ENCODE measurements at regions not wholly inside any gene's neighbourhood (a gene's known extent, or its start where the extent isn't known, plus 50 kb on each side); places are given as distances from the start of the nearest gene placed in this dataset.

- no peak for DNase-seq
- H3K27ac ChIP-seq (replicated peaks), result no peak overlapping the region
- no peaks in the 10 kb centered on the region for H3K36me3 ChIP-seq
- intact Hi-C loops (cut with micrococcal nuclease), result no loop called here
- H3K9me3 ChIP-seq (replicated peaks), result no peaks in the 10 kb centered on the region
- peaks cover 84% of the 10 kb centered on the region for H3K27me3 ChIP-seq (ENCODE audit: low read depth)
- no peaks in the 10 kb centered on the region for H3K4me1 ChIP-seq
- TF ChIP-seq, protein P1, sequence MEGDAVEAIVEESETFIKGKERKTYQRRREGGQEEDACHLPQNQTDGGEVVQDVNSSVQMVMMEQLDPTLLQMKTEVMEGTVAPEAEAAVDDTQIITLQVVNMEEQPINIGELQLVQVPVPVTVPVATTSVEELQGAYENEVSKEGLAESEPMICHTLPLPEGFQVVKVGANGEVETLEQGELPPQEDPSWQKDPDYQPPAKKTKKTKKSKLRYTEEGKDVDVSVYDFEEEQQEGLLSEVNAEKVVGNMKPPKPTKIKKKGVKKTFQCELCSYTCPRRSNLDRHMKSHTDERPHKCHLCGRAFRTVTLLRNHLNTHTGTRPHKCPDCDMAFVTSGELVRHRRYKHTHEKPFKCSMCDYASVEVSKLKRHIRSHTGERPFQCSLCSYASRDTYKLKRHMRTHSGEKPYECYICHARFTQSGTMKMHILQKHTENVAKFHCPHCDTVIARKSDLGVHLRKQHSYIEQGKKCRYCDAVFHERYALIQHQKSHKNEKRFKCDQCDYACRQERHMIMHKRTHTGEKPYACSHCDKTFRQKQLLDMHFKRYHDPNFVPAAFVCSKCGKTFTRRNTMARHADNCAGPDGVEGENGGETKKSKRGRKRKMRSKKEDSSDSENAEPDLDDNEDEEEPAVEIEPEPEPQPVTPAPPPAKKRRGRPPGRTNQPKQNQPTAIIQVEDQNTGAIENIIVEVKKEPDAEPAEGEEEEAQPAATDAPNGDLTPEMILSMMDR (IDR thresholded peaks at IDR 0.05; ENCODE audit: borderline replicate concordance), result no peak
- H3K4me3 ChIP-seq, result no peak overlapping the region
Measured at GRCh38 chr12:4991373-4991772, 52.3 kb upstream of the KCNA5 start.

DNA sequence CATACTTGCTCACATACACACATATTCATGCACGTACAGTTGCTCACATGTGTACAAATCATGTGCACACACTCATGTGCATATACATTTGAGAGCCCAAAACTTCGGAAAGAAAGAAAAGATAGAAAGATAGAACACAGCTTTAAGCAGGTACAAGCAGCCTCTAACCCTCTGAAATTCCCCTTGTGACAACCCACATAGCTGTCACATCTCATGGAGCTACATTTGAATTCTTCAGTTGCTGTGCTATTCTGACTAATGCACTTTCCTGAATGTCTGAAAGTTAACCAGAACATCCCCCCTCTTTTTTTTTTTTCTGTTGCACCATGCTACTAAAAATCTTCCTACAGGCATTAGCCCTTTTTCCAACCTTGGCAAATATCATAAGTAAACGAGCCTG is 51.9 kb upstream of the KCNA5 start:
- no peaks in the 10 kb centered on the region for H3K4me1 ChIP-seq
- no peaks in the 10 kb centered on the region for H3K9me3 ChIP-seq (replicated peaks)
- intact Hi-C loops (cut with micrococcal nuclease), result no loop called here
- DNase-seq, result no peak
- TF ChIP-seq, protein P1 (IDR thresholded peaks at IDR 0.05; ENCODE audit: borderline replicate concordance), result no peak
- no peak overlapping the region for H3K27ac ChIP-seq (replicated peaks)
- H3K27me3 ChIP-seq (ENCODE audit: low read depth), result peaks cover 80% of the 10 kb centered on the region
- H3K4me3 ChIP-seq, result no peak overlapping the region
- no peaks in the 10 kb centered on the region for H3K36me3 ChIP-seq

DNA sequence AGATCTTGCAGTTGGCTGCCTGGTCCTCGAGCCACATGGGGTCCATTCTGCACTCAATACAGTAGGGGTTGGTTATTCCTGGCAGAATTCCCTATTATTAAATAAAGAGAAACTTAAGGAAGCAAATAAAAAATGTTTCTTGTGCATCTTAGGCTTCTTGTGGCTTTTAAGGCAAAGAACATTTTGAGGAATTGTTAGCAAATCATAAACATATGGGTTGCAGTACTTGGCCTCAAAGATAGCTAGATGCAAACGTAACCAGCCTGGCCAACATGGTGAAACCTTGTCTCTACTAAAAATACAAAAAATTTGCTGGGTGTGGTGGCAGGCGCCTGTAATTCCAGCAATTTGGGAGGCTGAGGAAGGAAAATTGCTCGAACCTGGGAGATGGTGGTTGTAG is 50.8 kb upstream of the KCNA5 start:
- H3K36me3 ChIP-seq, result no peaks in the 10 kb centered on the region
- H3K27ac ChIP-seq (replicated peaks), result no peak overlapping the region
- intact Hi-C loops (cut with micrococcal nuclease), result no loop called here
- DNase-seq, result no peak
- no peaks in the 10 kb centered on the region for H3K9me3 ChIP-seq (replicated peaks)
- peaks cover 80% of the 10 kb centered on the region for H3K27me3 ChIP-seq (ENCODE audit: low read depth)
- H3K4me3 ChIP-seq, result no peak overlapping the region
- TF ChIP-seq, protein P1 (IDR thresholded peaks at IDR 0.05; ENCODE audit: borderline replicate concordance), result no peak
- peaks cover 7% of the 10 kb centered on the region for H3K4me1 ChIP-seq

Measured in left ventricle myocardium inferior (tissue), 1 donor.